Panc1 (cell line): ENCODE measurements at regions not wholly inside any gene's neighbourhood (a gene's known extent, or its start where the extent isn't known, plus 50 kb on each side); places are given as distances from the start of the nearest gene placed in this dataset.
"Not testable (repeated sequence)": the region's sequence is repeated elsewhere in the genome, so short reads cannot be mapped to it uniquely, and the experiment has no call there.

Experiments used
- ATAC-seq: fragments of 200-7000 bp; cut with Tn5 transposase; 2 replicates; pipeline ENCODE4 v1.9.1; 2020; ENCODE audit warnings: mild to moderate bottlenecking, moderate library complexity
- BruUV-seq: library from RNA; stranded (reverse); fragments of 400-500 nt; replicated peaks from 2 replicates; lab custom pipeline; 2021; lab: Mats Ljungman, UMichigan
- CTCF ChIA-PET: fragments of 300-600 bp; sonication (Branson Sonifier 250); formaldehyde crosslinking; loops from one replicate; lab custom pipeline; 2022; ENCODE audit warnings: antibody characterized with exemption; lab: Charles Lee
- POLR2A ChIA-PET: fragments of 300-600 bp; sonication (Branson Sonifier 250); formaldehyde crosslinking; loops from one replicate; lab custom pipeline; 2022; ENCODE audit warnings: antibody characterized with exemption; lab: Charles Lee
- DNase-seq: peaks from one replicate; pipeline ENCODE4 v3.0.0-alpha.2; 2010; ENCODE audit warnings: low read depth, low spot score
- H3K27ac ChIP-seq: 2 replicates; pipeline ENCODE4 v1.5.1; 2011; ENCODE audit warnings: mild to moderate bottlenecking, low read length, inconsistent platforms
- H3K27me3 ChIP-seq: fragments of 200-500 bp; sonication (Bioruptor generic); 2 replicates; pipeline ENCODE4 v1.6.0; 2014; ENCODE audit warnings: low read length, inconsistent platforms; ENCODE audit not compliant: control insufficient read depth, insufficient read depth
- H3K36me3 ChIP-seq: fragments of 200-500 bp; sonication (Bioruptor generic); 2 replicates; pipeline ENCODE4 v1.5.1; 2014; ENCODE audit warnings: inconsistent platforms, mild to moderate bottlenecking, low read length, moderate library complexity; ENCODE audit not compliant: control insufficient read depth, insufficient read depth
- H3K4me1 ChIP-seq: 2 replicates; pipeline ENCODE4 v1.5.1; 2011; ENCODE audit warnings: inconsistent platforms, mild to moderate bottlenecking, low read length, moderate library complexity; ENCODE audit not compliant: control insufficient read depth, insufficient read depth
- H3K4me3 ChIP-seq, 2 experiments: 2 replicates each; pipeline ENCODE4 v1.5.1; 2011 to 2012; ENCODE audit warnings: low read depth in 2 of 2, low read length in 2 of 2, mild to moderate bottlenecking in 2 of 2, inconsistent platforms in 1 of 2, moderate library complexity in 1 of 2
- H3K9me3 ChIP-seq: fragments of 200-500 bp; sonication (Bioruptor generic); 2 replicates; pipeline ENCODE4 v1.5.1; 2014; ENCODE audit warnings: low read depth, mild to moderate bottlenecking, inconsistent platforms, low read length, moderate library complexity; ENCODE audit not compliant: control insufficient read depth, insufficient read depth
- in situ Hi-C: cut with HindIII; loops from 2 replicates; pipeline ENCODE4 v1.10.0; 2016; ENCODE audit warnings: low sequenced_read_pairs, low pct_unique_long_range_greater_than_20kb
- intact Hi-C: fragments of 100-400 bp; cut with micrococcal nuclease; formaldehyde crosslinking; loops from one replicate; pipeline ENCODE4 v1.10.0; 2022; ENCODE audit not compliant: unreplicated experiment
- TF ChIP-seq, protein P1 (sequence below): fragments of 450-650 bp; IDR thresholded peaks from 2 replicates; pipeline ENCODE4 v1.5.1; 2017; ENCODE audit warnings: mild to moderate bottlenecking

DNA sequence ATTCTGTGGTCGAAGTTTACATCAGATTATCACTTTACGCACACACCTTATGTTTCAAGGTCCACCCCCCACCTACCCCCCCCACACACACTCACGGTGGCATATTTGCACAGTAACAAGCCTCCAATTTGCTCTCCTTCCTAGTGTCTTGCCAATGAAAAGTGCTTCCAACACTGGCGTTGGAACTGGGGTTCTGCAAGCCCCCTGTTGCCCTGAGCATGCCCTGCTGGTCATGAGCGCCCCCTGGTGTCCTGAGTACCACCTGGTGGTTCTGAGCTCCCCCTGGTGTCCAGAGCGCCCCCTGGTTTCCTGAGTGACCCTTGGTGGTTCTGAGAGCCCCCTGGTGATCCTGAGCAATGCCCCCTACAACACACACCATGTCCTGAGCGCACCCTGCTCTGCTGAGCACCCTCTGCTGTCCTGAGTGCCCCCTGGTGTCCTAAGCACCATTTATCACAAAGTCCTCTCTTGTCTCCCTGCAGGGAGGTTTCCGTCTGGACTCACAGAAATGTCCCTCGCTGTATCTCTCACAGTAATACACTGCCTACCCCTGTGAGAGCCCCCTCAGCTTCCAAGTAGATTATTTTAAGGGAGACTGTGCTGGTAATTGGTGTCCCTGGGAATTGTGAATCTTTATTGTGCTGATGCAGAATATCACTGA is 1212.3 kb downstream of the TMEM121 start:
- H3K27me3 ChIP-seq, H3K27ac ChIP-seq, H3K9me3 ChIP-seq, H3K36me3 ChIP-seq, H3K4me1 ChIP-seq, H3K4me3 ChIP-seq, POLR2A ChIA-PET, intact Hi-C loops, in situ Hi-C loops, ATAC-seq, DNase-seq, BruUV-seq: not testable (repeated sequence)
- TF ChIP-seq, protein P1, sequence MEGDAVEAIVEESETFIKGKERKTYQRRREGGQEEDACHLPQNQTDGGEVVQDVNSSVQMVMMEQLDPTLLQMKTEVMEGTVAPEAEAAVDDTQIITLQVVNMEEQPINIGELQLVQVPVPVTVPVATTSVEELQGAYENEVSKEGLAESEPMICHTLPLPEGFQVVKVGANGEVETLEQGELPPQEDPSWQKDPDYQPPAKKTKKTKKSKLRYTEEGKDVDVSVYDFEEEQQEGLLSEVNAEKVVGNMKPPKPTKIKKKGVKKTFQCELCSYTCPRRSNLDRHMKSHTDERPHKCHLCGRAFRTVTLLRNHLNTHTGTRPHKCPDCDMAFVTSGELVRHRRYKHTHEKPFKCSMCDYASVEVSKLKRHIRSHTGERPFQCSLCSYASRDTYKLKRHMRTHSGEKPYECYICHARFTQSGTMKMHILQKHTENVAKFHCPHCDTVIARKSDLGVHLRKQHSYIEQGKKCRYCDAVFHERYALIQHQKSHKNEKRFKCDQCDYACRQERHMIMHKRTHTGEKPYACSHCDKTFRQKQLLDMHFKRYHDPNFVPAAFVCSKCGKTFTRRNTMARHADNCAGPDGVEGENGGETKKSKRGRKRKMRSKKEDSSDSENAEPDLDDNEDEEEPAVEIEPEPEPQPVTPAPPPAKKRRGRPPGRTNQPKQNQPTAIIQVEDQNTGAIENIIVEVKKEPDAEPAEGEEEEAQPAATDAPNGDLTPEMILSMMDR = peak; percentile 68
- CTCF ChIA-PET = interaction anchor here (0.6 to 0.7 kb wide), 2 partner anchors 79 to 298 kb away, joined by 3 to 9 read pairs; no protein-coding TSS in a partner anchor

DNA sequence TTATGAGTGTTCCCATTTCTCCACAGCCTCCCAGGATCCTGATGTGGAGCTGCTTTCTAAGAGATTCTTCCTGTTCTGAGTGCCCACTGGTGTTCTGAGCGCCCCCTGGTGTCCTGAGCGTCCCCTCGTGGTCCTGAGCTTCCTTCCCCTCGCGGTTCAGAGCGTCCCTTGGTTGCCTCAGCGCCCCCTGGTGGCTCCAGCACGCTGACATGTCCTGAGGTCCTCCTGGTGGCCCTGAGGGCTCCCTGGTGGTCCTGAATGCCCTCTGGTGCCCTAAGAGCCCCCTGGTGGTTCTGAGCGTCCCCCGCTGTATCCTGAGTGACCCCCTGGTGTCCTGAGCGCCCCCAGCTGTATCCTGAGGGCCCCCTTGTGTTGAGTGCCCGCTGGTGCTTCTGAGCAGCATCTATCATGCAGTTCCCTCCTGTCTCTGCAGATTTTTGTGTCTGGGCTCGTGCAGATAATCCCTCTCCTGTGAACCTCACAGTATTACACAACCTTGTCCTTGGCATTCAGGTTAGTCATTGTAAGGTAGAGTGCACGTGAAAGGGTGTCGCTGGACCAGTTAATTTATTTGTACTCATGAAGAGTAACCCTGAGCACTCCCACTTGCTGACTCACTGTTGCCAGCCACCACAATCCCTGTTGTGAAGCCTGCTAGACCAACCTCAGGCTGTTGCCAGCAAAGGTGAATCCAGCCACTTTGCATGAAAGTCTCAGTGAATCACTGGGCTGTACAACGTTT is 1214.9 kb downstream of the TMEM121 start:
- intact Hi-C loops, in situ Hi-C loops, H3K27me3 ChIP-seq, H3K4me3 ChIP-seq, ATAC-seq, H3K27ac ChIP-seq, POLR2A ChIA-PET, H3K9me3 ChIP-seq, BruUV-seq, DNase-seq, H3K36me3 ChIP-seq, H3K4me1 ChIP-seq: not testable (repeated sequence)
- CTCF ChIA-PET = interaction anchor here (0.6 to 0.7 kb wide), 2 partner anchors 32 to 212 kb away, joined by 3 read pairs; no protein-coding TSS in a partner anchor
- TF ChIP-seq, protein P1 = peak; percentile 71

DNA sequence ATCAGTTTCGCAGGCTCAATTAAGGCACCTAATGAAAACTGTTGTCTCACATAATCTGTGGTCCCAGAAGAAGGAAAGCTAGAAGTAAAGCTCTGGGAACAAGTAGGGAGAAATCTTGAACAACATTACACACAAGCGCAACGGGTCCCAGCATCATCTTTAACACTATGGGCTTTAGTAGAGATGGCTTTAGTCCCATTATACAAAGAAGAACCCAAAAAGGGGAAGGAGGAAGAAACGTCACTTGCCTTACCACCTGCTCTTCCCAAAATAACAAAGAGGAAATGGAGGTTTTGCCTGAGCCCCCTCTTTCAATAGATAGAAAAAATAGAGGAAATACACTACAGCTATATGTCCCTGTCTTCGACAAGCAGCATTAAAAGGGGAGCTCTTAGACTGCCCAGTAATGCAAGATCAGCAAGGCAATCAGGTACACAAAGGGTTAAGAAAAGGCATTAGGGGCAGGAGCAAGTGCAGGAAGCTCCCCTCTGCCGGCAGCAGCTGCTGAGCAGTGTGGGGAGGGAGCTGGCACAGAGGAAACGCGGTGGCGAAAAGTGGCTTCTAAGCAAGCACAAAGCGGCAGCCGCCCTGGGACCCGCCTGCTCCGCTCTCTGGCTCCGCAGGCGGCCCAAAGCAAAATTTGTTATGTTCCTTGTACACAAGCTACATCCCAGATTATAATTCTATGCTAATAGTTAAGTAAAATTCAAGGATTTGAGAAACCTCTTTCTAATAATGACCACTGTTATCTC is 1218.8 kb downstream of the TMEM121 start:
- CTCF ChIA-PET, in situ Hi-C loops, POLR2A ChIA-PET, H3K4me3 ChIP-seq, ATAC-seq, H3K4me1 ChIP-seq, DNase-seq, H3K9me3 ChIP-seq, H3K36me3 ChIP-seq, H3K27me3 ChIP-seq, H3K27ac ChIP-seq, intact Hi-C loops, BruUV-seq: not testable (repeated sequence)

DNA sequence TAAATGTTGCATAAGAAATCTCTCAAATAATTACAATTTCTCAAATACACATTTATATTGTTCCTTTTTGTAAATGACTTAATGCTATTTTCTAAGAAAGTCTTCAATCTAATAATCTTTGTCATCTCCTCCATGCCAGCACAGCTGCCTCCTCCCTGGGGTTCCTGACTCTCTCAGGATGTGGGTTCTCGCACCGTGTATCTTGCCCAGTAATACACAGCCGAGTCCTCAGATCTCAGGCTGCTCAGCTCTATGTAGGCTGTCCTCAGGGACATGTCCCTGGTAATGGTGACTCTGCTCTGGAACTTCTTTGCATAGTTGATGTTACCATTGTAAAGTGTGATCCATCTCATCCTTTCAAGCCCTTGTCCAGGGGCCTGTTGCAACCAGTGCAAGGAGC is 1223.7 kb downstream of the TMEM121 start:
- H3K4me1 ChIP-seq, H3K4me3 ChIP-seq, POLR2A ChIA-PET, H3K36me3 ChIP-seq, H3K9me3 ChIP-seq, ATAC-seq, CTCF ChIA-PET, DNase-seq, BruUV-seq, in situ Hi-C loops, H3K27ac ChIP-seq, H3K27me3 ChIP-seq, intact Hi-C loops: not testable (repeated sequence)

DNA sequence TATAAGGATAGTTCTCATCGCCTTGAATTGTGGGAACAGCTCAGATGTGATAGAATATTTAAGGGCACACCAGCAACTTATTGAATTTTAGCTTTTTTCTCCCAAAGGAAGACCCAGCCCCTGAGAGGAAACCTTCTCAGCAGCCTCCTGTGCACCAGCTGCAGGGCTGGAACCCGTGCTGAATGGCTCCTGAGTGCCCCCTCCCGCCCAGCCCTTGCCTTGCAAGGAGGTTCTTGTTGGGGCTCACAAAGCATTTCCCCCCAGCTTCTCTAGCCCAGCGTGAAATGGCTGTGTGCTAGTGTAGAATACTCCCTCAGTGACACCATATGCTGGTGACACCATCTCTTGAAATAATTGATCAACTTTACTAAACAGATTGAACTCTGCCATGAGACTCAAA is 1227.4 kb downstream of the TMEM121 start:
- DNase-seq, CTCF ChIA-PET, H3K4me1 ChIP-seq, H3K9me3 ChIP-seq, H3K27me3 ChIP-seq, H3K27ac ChIP-seq, H3K4me3 ChIP-seq, in situ Hi-C loops, H3K36me3 ChIP-seq, ATAC-seq, intact Hi-C loops, POLR2A ChIA-PET, BruUV-seq: not testable (repeated sequence)
